A549 (cell line): ENCODE measurements at regions not wholly inside any gene's neighbourhood (a gene's known extent, or its start where the extent isn't known, plus 50 kb on each side); places are given as distances from the start of the nearest gene placed in this dataset.

Experiments used
- CHD2 ChIP-seq: fragments of 150-350 bp; IDR thresholded peaks from 2 replicates; pipeline ENCODE4 v1.6.1; 2014; ENCODE audit warnings: low read length; ENCODE audit not compliant: partially characterized antibody
- CTCF ChIP-seq: fragments of >200 bp; sonication (Bioruptor Twin); formaldehyde crosslinking; IDR thresholded peaks from 3 replicates; pipeline ENCODE4 v1.5.1; 2016
- ESRRA ChIP-seq: fragments of 150-350 bp; IDR thresholded peaks from 2 replicates; pipeline ENCODE4 v1.6.1; 2014; ENCODE audit warnings: mild to moderate bottlenecking, low read length, borderline replicate concordance
- POLR2A ChIP-seq: IDR thresholded peaks from 2 replicates; pipeline ENCODE4 v1.6.1; 2012; ENCODE audit warnings: mild to moderate bottlenecking, low read length
- REST ChIP-seq: fragments of 200-600 bp; sonication (generic); IDR thresholded peaks from 2 replicates; pipeline ENCODE4 v1.6.1; 2016; ENCODE audit warnings: antibody characterized with exemption, mild to moderate bottlenecking, moderate library complexity
- RNF2 ChIP-seq: fragments of 200-600 bp; sonication (generic); IDR thresholded peaks from 2 replicates; pipeline ENCODE4 v1.6.1; 2016; ENCODE audit warnings: low read depth, mild to moderate bottlenecking, antibody characterized with exemption, moderate library complexity, borderline replicate concordance
- TF ChIP-seq, protein P1 (sequence below): fragments of >200 bp; sonication (Bioruptor Twin); formaldehyde crosslinking; IDR thresholded peaks from 3 replicates; pipeline ENCODE4 v1.6.1; 2016
- TF ChIP-seq, protein P2 (sequence below): fragments of 150-350 bp; IDR thresholded peaks from 2 replicates; pipeline ENCODE4 v1.6.1; 2014; ENCODE audit warnings: low read depth, mild to moderate bottlenecking, low read length
- TF ChIP-seq, protein P3 (sequence below): fragments of 250-450 bp; sonication (Bioruptor Pico); IDR thresholded peaks from 2 replicates; pipeline ENCODE4 v1.5.0; 2021; ENCODE audit warnings: mild to moderate bottlenecking, moderate library complexity, borderline replicate concordance

GRCh38 chr10:78928330-78928729, 140.4 kb upstream of the ZMIZ1 start:
- TF ChIP-seq CTCF (no peak), REST (no peak), ESRRA (no peak), RNF2 (no peak), CHD2 (no peak), POLR2A (no peak)
- TF ChIP-seq, protein P1, sequence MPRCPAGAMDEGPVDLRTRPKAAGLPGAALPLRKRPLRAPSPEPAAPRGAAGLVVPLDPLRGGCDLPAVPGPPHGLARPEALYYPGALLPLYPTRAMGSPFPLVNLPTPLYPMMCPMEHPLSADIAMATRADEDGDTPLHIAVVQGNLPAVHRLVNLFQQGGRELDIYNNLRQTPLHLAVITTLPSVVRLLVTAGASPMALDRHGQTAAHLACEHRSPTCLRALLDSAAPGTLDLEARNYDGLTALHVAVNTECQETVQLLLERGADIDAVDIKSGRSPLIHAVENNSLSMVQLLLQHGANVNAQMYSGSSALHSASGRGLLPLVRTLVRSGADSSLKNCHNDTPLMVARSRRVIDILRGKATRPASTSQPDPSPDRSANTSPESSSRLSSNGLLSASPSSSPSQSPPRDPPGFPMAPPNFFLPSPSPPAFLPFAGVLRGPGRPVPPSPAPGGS: no peak
- TF ChIP-seq, protein P2, sequence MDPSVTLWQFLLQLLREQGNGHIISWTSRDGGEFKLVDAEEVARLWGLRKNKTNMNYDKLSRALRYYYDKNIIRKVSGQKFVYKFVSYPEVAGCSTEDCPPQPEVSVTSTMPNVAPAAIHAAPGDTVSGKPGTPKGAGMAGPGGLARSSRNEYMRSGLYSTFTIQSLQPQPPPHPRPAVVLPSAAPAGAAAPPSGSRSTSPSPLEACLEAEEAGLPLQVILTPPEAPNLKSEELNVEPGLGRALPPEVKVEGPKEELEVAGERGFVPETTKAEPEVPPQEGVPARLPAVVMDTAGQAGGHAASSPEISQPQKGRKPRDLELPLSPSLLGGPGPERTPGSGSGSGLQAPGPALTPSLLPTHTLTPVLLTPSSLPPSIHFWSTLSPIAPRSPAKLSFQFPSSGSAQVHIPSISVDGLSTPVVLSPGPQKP: no peak
- TF ChIP-seq, protein P3, sequence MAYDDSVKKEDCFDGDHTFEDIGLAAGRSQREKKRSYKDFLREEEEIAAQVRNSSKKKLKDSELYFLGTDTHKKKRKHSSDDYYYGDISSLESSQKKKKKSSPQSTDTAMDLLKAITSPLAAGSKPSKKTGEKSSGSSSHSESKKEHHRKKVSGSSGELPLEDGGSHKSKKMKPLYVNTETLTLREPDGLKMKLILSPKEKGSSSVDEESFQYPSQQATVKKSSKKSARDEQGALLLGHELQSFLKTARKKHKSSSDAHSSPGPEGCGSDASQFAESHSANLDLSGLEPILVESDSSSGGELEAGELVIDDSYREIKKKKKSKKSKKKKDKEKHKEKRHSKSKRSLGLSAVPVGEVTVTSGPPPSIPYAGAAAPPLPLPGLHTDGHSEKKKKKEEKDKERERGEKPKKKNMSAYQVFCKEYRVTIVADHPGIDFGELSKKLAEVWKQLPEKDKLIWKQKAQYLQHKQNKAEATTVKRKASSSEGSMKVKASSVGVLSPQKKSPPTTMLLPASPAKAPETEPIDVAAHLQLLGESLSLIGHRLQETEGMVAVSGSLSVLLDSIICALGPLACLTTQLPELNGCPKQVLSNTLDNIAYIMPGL (CRISPR knock-in tag): no peak
